GM12892 (cell line): ENCODE measurements at regions not wholly inside any gene's neighbourhood (a gene's known extent, or its start where the extent isn't known, plus 50 kb on each side); places are given as distances from the start of the nearest gene placed in this dataset.
A peak's percentile ranks its signal among the peaks of the same experiment; 100 is the strongest.

Experiments used
- DNase-seq: peaks from one replicate; pipeline ENCODE4 v3.0.0; 2011; ENCODE audit not compliant: insufficient read length
- FAIRE-seq: peaks from 2 replicates; lab custom pipeline; 2011; peaks lifted over from hg19 to GRCh38; lab: Jason Lieb, UNC
- POLR2A ChIP-seq: IDR thresholded peaks from 2 replicates; pipeline ENCODE4 v1.6.1; 2011; ENCODE audit warnings: low read depth, low read length, control low read depth
- POLR2AphosphoS5 ChIP-seq: IDR thresholded peaks from 2 replicates; pipeline ENCODE4 v1.6.1; 2011; ENCODE audit warnings: low read depth, low read length, control low read depth
- TAF1 ChIP-seq: IDR thresholded peaks from 2 replicates; pipeline ENCODE4 v1.6.1; 2011; ENCODE audit warnings: low read depth, mild to moderate bottlenecking, control low read depth, low read length, borderline replicate concordance

DNA sequence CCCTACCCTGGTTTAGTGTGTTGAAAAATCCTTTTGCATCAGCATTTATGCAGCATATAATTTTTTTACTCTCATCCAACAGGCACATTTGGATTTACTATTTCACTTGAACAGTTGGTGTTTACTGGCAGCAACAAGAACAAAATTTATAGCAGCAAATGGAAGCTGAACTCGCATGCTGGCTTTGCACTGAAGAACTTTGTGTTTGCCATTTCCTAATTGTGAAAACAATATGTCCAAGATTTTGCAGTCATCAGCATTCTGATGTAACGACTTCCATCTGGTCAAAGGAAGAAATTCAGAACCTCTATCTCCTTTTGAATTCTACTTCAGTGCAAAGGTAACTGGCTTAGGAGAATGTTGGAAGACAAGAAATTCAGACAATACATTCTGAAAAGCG, 131.0 kb downstream of the DLEU7 start:
- DNase-seq = no peak
- no peak for TF ChIP-seq POLR2AphosphoS5
- TF ChIP-seq POLR2A = no peak
- no peak for TF ChIP-seq TAF1
- no peak for FAIRE-seq

GRCh38 chr13:50712881-50713280, 130.6 kb downstream of the DLEU7 start:
- no peak for DNase-seq
- TF ChIP-seq POLR2AphosphoS5 = no peak
- no peak for TF ChIP-seq POLR2A
- no peak for FAIRE-seq

- TF ChIP-seq POLR2AphosphoS5 (no peak), POLR2A (no peak), TAF1 (no peak)
- peak; percentile 5 for DNase-seq
- FAIRE-seq = peak; percentile 67
These were observed 129.8 kb downstream of the DLEU7 start for GRCh38 chr13:50713523-50714248.

- DNase-seq = no peak
- no peak for TF ChIP-seq POLR2AphosphoS5
- TF ChIP-seq TAF1 = no peak
- TF ChIP-seq POLR2A = no peak
- FAIRE-seq = no peak
These were observed 128.6 kb downstream of the DLEU7 start for GRCh38 chr13:50714891-50715290.

DNA sequence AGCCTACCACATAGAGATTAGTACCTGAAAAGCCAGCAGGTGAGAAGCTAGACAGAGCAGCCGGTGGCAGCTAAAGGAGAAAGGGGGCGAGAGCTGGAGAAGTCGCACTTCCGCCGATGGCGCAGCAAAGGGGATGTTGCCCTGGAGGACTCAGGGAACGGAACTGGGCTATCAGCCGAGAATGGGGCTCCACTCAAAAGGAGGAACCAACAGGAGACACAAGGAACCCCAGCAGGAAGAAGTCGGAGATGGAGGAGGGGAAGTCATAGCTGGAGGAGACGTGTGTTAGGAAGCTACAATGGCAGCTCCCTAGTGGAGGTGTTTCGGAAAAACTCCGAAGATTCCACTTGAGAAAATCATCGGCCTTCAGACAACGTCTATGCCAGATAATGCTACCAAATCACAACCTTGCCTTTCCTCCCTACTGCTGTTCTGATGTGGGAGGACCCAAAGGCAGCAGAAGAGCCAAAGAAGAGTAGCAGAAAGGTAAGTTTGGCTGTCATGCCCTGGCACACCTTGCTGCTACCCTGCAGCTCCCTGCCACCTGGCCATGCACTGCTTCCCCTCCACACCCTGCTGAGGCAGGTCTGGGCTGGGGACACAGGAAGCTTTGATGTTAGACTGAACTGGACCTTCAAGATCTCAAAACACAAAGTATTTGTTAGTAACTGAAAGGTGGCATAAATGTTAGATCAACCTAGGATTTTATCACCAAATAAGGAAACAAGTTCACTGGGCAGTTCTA, 127.9 kb downstream of the DLEU7 start:
- no peak for FAIRE-seq
- no peak for DNase-seq
- TF ChIP-seq POLR2AphosphoS5 (no peak), POLR2A (no peak), TAF1 (no peak)

- FAIRE-seq (no peak), DNase-seq (no peak)
These were observed 122.4 kb downstream of the DLEU7 start for GRCh38 chr13:50720861-50721671.

GRCh38 chr13:50721672-50721992, 121.9 kb downstream of the DLEU7 start:
- no peak for DNase-seq
- FAIRE-seq = no peak

More at GRCh38 chr13:50720861-50721671, 122.4 kb downstream of the DLEU7 start:
- TF ChIP-seq POLR2A (no peak), POLR2AphosphoS5 (no peak), TAF1 (no peak)

GRCh38 chr13:50722440-50723125, 120.9 kb downstream of the DLEU7 start:
- no peak for TF ChIP-seq TAF1
- no peak for TF ChIP-seq POLR2AphosphoS5
- TF ChIP-seq POLR2A = no peak
- FAIRE-seq (no peak), DNase-seq (no peak)

More at GRCh38 chr13:50721672-50721992, 121.9 kb downstream of the DLEU7 start:
- no peak for TF ChIP-seq POLR2A
- no peak for TF ChIP-seq POLR2AphosphoS5
- TF ChIP-seq TAF1 = no peak

- no peak for TF ChIP-seq POLR2A
- no peak for TF ChIP-seq TAF1
- no peak for TF ChIP-seq POLR2AphosphoS5
- DNase-seq (no peak), FAIRE-seq (no peak)
These were observed 119.1 kb downstream of the DLEU7 start for GRCh38 chr13:50724438-50724837.

DNA sequence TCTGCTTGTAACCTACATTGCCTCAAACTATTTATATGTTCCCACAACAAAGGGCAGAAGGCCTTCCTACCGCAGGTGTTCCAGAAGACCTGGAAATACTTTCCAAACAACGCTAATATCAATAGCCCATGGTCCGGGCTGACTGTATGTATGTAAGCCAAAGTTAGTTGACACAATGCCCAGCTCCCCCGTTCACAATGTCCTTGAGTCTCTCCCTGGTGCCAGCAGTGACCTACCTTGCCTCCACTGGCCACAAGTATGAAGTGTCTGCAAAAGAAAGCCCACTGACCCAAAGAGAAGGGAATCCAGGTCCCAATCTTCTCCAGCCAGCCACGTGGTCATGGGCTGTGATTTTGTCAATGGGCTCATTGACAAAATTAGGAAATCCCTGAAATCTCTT, 118.6 kb downstream of the DLEU7 start:
- DNase-seq = no peak
- TF ChIP-seq POLR2AphosphoS5 = no peak
- TF ChIP-seq TAF1 = no peak
- no peak for TF ChIP-seq POLR2A
- no peak for FAIRE-seq

GRCh38 chr13:50726164-50726563, 117.3 kb downstream of the DLEU7 start:
- no peak for FAIRE-seq
- DNase-seq = no peak
- TF ChIP-seq POLR2AphosphoS5 (no peak), POLR2A (no peak), TAF1 (no peak)

GRCh38 chr13:50729177-50729576, 114.3 kb downstream of the DLEU7 start:
- FAIRE-seq (no peak), DNase-seq (no peak)
- no peak for TF ChIP-seq TAF1
- TF ChIP-seq POLR2AphosphoS5 = no peak
- TF ChIP-seq POLR2A = no peak
